NCI-H2107 (cell line): ENCODE measurements at regions not wholly inside any gene's neighbourhood (a gene's known extent, or its start where the extent isn't known, plus 50 kb on each side); places are given as distances from the start of the nearest gene placed in this dataset.
A peak's percentile ranks its signal among the peaks of the same experiment; 100 is the strongest.

Experiments
- DNase-seq: peaks from one replicate; lab custom pipeline; 2025; lab: John Stamatoyannopoulos, UW

GRCh38 chrX:39714471-39714870 is 383.3 kb downstream of the BCOR start:
- no peak for DNase-seq

- DNase-seq, result no peak
These were observed 381.4 kb downstream of the BCOR start for GRCh38 chrX:39716401-39716800.

GRCh38 chrX:39716802-39717540 is 380.8 kb downstream of the BCOR start:
- no peak for DNase-seq

GRCh38 chrX:39718981-39719380 is 378.8 kb downstream of the BCOR start:
- no peak for DNase-seq

GRCh38 chrX:39720945-39721344 is 376.8 kb downstream of the BCOR start:
- DNase-seq, result no peak

GRCh38 chrX:39721566-39722279 is 376.0 kb downstream of the BCOR start:
- no peak for DNase-seq

GRCh38 chrX:39724544-39724943 is 373.2 kb downstream of the BCOR start:
- no peak for DNase-seq

GRCh38 chrX:39725114-39725513 is 372.6 kb downstream of the BCOR start:
- DNase-seq, result no peak

- DNase-seq, result no peak
These were observed 371.7 kb downstream of the BCOR start for GRCh38 chrX:39725928-39726619.

GRCh38 chrX:39726771-39727170 is 371.0 kb downstream of the BCOR start:
- DNase-seq, result no peak

- DNase-seq, result no peak
These were observed 369.7 kb downstream of the BCOR start for GRCh38 chrX:39728025-39728424.

GRCh38 chrX:39728852-39729598 is 368.7 kb downstream of the BCOR start:
- no peak for DNase-seq

- DNase-seq, result no peak
These were observed 367.6 kb downstream of the BCOR start for GRCh38 chrX:39729981-39730661.

GRCh38 chrX:39730662-39731329 is 367.0 kb downstream of the BCOR start:
- DNase-seq, result peak; percentile 5

GRCh38 chrX:39731330-39731667 is 366.5 kb downstream of the BCOR start:
- no peak for DNase-seq

GRCh38 chrX:39731735-39732134 is 366.0 kb downstream of the BCOR start:
- DNase-seq, result no peak

GRCh38 chrX:39733745-39734144 is 364.0 kb downstream of the BCOR start:
- DNase-seq, result no peak

GRCh38 chrX:39734174-39734776 is 363.5 kb downstream of the BCOR start:
- DNase-seq, result no peak

- DNase-seq, result no peak
These were observed 361.2 kb downstream of the BCOR start for GRCh38 chrX:39736216-39737211.

GRCh38 chrX:39739585-39739984 is 358.2 kb downstream of the BCOR start:
- DNase-seq, result no peak
